Neural progenitor cell (in vitro differentiated cells): ENCODE measurements at regions not wholly inside any gene's neighbourhood (a gene's known extent, or its start where the extent isn't known, plus 50 kb on each side); places are given as distances from the start of the nearest gene placed in this dataset.

ENCODE experiments used
- DNase-seq: peaks from one replicate; pipeline ENCODE4 v3.0.0-alpha.2; 2016; ENCODE audit warnings: low spot score
- H2AFZ ChIP-seq: fragments of 200-600 bp; sonication (generic); replicated peaks from 2 replicates; pipeline ENCODE4 v1.6.1; 2016; ENCODE audit warnings: antibody characterized with exemption
- H3F3A ChIP-seq: fragments of 200-600 bp; sonication (generic); 2 replicates; pipeline ENCODE4 v1.6.1; 2016; ENCODE audit warnings: antibody characterized with exemption, low read depth
- H3K27ac ChIP-seq: fragments of 200-600 bp; sonication (generic); 2 replicates; pipeline ENCODE4 v1.5.1; 2016; ENCODE audit warnings: mild to moderate bottlenecking
- H3K27me3 ChIP-seq: fragments of 200-600 bp; sonication (generic); 2 replicates; pipeline ENCODE4 v1.6.1; 2016; ENCODE audit warnings: mild to moderate bottlenecking, moderate library complexity
- H3K36me3 ChIP-seq: fragments of 200-600 bp; sonication (generic); 2 replicates; pipeline ENCODE4 v1.5.1; 2016
- H3K4me1 ChIP-seq: fragments of 200-600 bp; sonication (generic); 2 replicates; pipeline ENCODE4 v1.6.1; 2016; ENCODE audit warnings: mixed run types
- H3K4me2 ChIP-seq: fragments of 200-600 bp; sonication (generic); 2 replicates; pipeline ENCODE4 v1.6.1; 2016
- H3K4me3 ChIP-seq: fragments of 200-600 bp; sonication (generic); 2 replicates; pipeline ENCODE4 v1.5.1; 2016
- H3K79me2 ChIP-seq: fragments of 200-600 bp; sonication (generic); 2 replicates; pipeline ENCODE4 v1.6.1; 2016; ENCODE audit warnings: low read depth
- H3K9ac ChIP-seq: fragments of 200-600 bp; sonication (generic); 2 replicates; pipeline ENCODE4 v1.6.1; 2016
- H3K9me3 ChIP-seq: fragments of 200-600 bp; sonication (generic); 2 replicates; pipeline ENCODE4 v1.5.1; 2016; ENCODE audit warnings: low read depth
- H4K20me1 ChIP-seq: fragments of 200-600 bp; sonication (generic); 2 replicates; pipeline ENCODE4 v1.6.1; 2016; ENCODE audit warnings: low read depth
- H3K27ac Mint-ChIP-seq: 3 replicates; pipeline ENCODE4 v1.8.0; 2021; ENCODE audit warnings: mixed read lengths
- H3K27me3 Mint-ChIP-seq: 2 replicates; pipeline ENCODE4 v1.8.0; 2022; ENCODE audit warnings: low read depth, mild to moderate bottlenecking, inconsistent platforms, moderate library complexity, mixed read lengths; ENCODE audit not compliant: insufficient read depth
- H3K36me3 Mint-ChIP-seq: 3 replicates; pipeline ENCODE4 v1.8.0; 2021; ENCODE audit warnings: mixed read lengths
- H3K4me1 Mint-ChIP-seq: 3 replicates; pipeline ENCODE4 v1.8.0; 2021; ENCODE audit warnings: mixed read lengths
- H3K4me3 Mint-ChIP-seq: 3 replicates; pipeline ENCODE4 v1.8.0; 2021; ENCODE audit warnings: mild to moderate bottlenecking, moderate library complexity, mixed read lengths
- H3K9me3 Mint-ChIP-seq: 3 replicates; pipeline ENCODE4 v1.8.0; 2020; ENCODE audit warnings: mixed read lengths
- EZH2 ChIP-seq: fragments of 200-600 bp; sonication (generic); IDR thresholded peaks from 2 replicates; pipeline ENCODE4 v1.6.1; 2017; ENCODE audit warnings: antibody characterized with exemption, mild to moderate bottlenecking, moderate library complexity
- EZH2phosphoT487 ChIP-seq: fragments of 200-600 bp; sonication (generic); IDR thresholded peaks from 2 replicates; pipeline ENCODE4 v1.6.1; 2017; ENCODE audit warnings: antibody characterized with exemption
- TF ChIP-seq, protein P1 (sequence below): fragments of 200-600 bp; sonication (generic); IDR thresholded peaks from 2 replicates; pipeline ENCODE4 v1.5.1; 2017; ENCODE audit warnings: antibody characterized with exemption, mild to moderate bottlenecking

DNA sequence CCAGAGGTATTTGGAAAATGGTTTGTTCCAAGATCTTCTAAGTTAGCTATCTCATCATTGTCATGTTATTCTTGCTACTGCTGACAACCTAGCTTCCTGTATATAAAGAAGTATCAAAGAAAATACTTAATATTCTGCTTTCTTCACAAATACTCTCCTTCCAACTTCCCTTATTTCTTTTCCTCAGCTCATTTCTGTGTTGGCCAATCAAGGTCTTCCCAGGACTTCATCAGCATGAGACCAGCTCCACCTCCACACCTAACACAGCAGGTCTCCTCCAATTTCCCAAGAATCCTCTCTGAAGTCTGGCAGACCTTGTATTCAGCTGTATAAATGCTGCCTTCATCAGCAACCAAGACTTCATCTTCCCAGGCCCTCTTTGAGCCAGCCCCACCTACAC lies 538.6 kb upstream of the JARID2 start:
- no peaks in the 10 kb centered on the region for H3K27me3 ChIP-seq
- Mint-ChIP-seq H3K27me3 (no peaks in the 10 kb centered on the region), H3K4me3 (no peak overlapping the region), H3K27ac (no peak overlapping the region), H3K4me1 (peaks cover 11% of the 10 kb centered on the region), H3K36me3 (no peaks in the 10 kb centered on the region), H3K9me3 (peaks cover 13% of the 10 kb centered on the region)
- no peak for DNase-seq
- H3K4me2 ChIP-seq: no peak overlapping the region
- H3K27ac ChIP-seq: no peak overlapping the region
- no peaks in the 10 kb centered on the region for H3K4me1 ChIP-seq
- no peak overlapping the region for H3K9ac ChIP-seq
- H2AFZ ChIP-seq: no peak overlapping the region
- no peaks in the 10 kb centered on the region for H3K79me2 ChIP-seq
- no peak overlapping the region for H3K4me3 ChIP-seq
- H3K9me3 ChIP-seq: no peaks in the 10 kb centered on the region
- no peaks in the 10 kb centered on the region for H3K36me3 ChIP-seq
- H3F3A ChIP-seq: no peaks in the 10 kb centered on the region
- H4K20me1 ChIP-seq: no peaks in the 10 kb centered on the region
- no peak for TF ChIP-seq EZH2

DNA sequence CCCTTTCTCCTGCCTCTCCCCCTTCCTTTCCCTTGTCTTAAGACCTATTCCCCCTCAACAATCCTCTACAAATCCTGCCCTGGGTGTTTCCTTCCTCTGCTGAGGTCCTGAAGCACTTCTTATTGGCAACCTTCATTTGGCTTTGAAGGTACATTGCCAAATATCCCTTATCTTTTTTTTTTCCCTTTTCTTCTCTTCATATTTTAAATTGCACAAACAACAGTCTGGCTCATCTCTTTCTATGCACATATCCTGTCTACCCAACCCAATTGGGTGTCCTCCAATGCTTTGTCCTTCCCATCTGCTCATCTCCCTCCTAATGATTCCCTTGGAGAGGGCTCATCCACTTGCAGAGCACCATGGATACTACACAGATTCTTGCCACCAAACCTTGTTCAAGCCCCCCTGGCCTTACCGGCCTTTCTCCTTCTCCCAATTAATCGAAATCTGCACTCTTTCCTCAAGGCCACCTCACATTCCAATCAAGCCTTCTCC lies 537.9 kb upstream of the JARID2 start:
- no peak overlapping the region for H3K4me3 ChIP-seq
- H4K20me1 ChIP-seq: no peaks in the 10 kb centered on the region
- H3K27ac ChIP-seq: no peak overlapping the region
- H3K27ac Mint-ChIP-seq: no peak overlapping the region
- DNase-seq: no peak
- no peaks in the 10 kb centered on the region for H3K79me2 ChIP-seq
- peaks cover 11% of the 10 kb centered on the region for H3K4me1 Mint-ChIP-seq
- peaks cover 13% of the 10 kb centered on the region for H3K9me3 Mint-ChIP-seq
- H3K4me2 ChIP-seq: no peak overlapping the region
- no peaks in the 10 kb centered on the region for H3K27me3 ChIP-seq
- no peak overlapping the region for H3K9ac ChIP-seq
- no peaks in the 10 kb centered on the region for H3K36me3 ChIP-seq
- H2AFZ ChIP-seq: no peak overlapping the region
- no peaks in the 10 kb centered on the region for H3F3A ChIP-seq
- no peaks in the 10 kb centered on the region for H3K27me3 Mint-ChIP-seq
- no peaks in the 10 kb centered on the region for H3K9me3 ChIP-seq
- H3K4me1 ChIP-seq: no peaks in the 10 kb centered on the region
- no peak overlapping the region for H3K4me3 Mint-ChIP-seq
- H3K36me3 Mint-ChIP-seq: no peaks in the 10 kb centered on the region
- TF ChIP-seq EZH2 (no peak), EZH2phosphoT487 (no peak)
- TF ChIP-seq, protein P1, sequence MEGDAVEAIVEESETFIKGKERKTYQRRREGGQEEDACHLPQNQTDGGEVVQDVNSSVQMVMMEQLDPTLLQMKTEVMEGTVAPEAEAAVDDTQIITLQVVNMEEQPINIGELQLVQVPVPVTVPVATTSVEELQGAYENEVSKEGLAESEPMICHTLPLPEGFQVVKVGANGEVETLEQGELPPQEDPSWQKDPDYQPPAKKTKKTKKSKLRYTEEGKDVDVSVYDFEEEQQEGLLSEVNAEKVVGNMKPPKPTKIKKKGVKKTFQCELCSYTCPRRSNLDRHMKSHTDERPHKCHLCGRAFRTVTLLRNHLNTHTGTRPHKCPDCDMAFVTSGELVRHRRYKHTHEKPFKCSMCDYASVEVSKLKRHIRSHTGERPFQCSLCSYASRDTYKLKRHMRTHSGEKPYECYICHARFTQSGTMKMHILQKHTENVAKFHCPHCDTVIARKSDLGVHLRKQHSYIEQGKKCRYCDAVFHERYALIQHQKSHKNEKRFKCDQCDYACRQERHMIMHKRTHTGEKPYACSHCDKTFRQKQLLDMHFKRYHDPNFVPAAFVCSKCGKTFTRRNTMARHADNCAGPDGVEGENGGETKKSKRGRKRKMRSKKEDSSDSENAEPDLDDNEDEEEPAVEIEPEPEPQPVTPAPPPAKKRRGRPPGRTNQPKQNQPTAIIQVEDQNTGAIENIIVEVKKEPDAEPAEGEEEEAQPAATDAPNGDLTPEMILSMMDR: no peak

DNA sequence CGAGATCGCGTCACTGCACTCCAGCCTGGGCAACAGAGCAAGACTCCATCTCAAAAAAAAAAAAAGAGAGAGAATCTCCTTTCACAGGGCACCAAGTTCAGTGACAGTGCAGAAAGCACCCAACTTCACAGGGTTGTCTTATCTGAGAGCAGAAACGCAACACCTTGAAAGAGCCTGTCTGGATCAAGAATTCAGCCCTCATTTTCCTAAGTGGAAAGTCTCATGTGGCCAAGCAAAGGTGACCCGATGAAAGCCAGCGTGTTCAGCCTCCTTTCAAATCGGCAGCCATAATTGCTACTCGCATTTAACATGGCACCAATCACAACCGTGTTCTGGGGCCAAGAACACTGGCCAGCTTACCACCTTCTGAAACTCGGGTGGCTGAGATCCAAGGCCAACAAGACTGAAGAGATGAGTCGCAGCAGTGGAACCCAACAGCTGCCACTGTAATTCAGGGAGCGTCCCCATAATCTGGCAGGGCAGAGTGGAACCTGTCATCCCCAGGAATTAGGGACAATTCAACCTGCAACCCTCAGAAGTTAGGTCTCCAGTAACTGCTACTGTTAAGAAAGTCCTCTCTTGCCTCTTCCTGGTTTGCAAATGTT lies 536.7 kb upstream of the JARID2 start:
- H3K9me3 ChIP-seq: no peaks in the 10 kb centered on the region
- H3K4me3 ChIP-seq: no peak overlapping the region
- Mint-ChIP-seq H3K27ac (no peak overlapping the region), H3K4me3 (no peak overlapping the region), H3K27me3 (peaks cover 7% of the 10 kb centered on the region), H3K9me3 (peaks cover 16% of the 10 kb centered on the region), H3K4me1 (peaks cover 10% of the 10 kb centered on the region), H3K36me3 (peaks cover 2% of the 10 kb centered on the region)
- TF ChIP-seq EZH2phosphoT487: no peak
- TF ChIP-seq, protein P1: no peak
- no peak for TF ChIP-seq EZH2
- no peaks in the 10 kb centered on the region for H3K79me2 ChIP-seq
- no peaks in the 10 kb centered on the region for H3K27me3 ChIP-seq
- H4K20me1 ChIP-seq: no peaks in the 10 kb centered on the region
- H3K4me1 ChIP-seq: no peaks in the 10 kb centered on the region
- H3F3A ChIP-seq: no peaks in the 10 kb centered on the region
- H3K4me2 ChIP-seq: no peak overlapping the region
- no peaks in the 10 kb centered on the region for H3K36me3 ChIP-seq
- no peak overlapping the region for H3K9ac ChIP-seq
- no peak overlapping the region for H3K27ac ChIP-seq
- H2AFZ ChIP-seq: no peak overlapping the region
- no peak for DNase-seq

DNA sequence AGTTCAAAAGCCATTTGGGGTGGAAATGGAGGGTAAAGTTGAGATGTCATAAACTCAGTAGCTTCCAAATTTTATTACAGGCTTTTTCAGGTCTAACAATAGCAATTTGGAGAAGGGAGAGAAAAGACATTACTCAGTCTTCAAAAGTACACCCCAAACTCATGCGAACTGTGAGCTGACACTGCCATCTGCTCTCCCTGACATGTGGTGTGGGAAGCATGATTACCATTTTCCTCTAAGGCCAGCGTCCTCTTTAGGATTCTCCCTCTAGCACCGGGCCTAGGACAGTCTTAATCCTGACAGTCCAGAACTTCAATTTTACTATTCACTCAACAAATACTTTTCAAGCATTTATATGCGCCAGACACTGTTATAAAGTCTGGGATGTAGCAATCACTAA lies 536.0 kb upstream of the JARID2 start:
- Mint-ChIP-seq H3K4me1 (peaks cover 11% of the 10 kb centered on the region), H3K36me3 (peaks cover 2% of the 10 kb centered on the region), H3K4me3 (no peak overlapping the region), H3K27me3 (peaks cover 9% of the 10 kb centered on the region), H3K27ac (no peak overlapping the region), H3K9me3 (peaks cover 16% of the 10 kb centered on the region)
- Histone ChIP-seq H2AFZ (no peak overlapping the region), H3K27me3 (no peaks in the 10 kb centered on the region), H3K4me2 (no peak overlapping the region), H3K4me3 (no peak overlapping the region), H3K27ac (no peak overlapping the region), H3K36me3 (no peaks in the 10 kb centered on the region), H3K4me1 (no peaks in the 10 kb centered on the region), H3F3A (no peaks in the 10 kb centered on the region), H3K9ac (no peak overlapping the region), H3K9me3 (no peaks in the 10 kb centered on the region), H3K79me2 (no peaks in the 10 kb centered on the region), H4K20me1 (no peaks in the 10 kb centered on the region)
- TF ChIP-seq EZH2phosphoT487 (no peak), EZH2 (no peak)
- TF ChIP-seq, protein P1: no peak
- no peak for DNase-seq
